HG03354 (cell line): ENCODE measurements at regions not wholly inside any gene's neighbourhood (a gene's known extent, or its start where the extent isn't known, plus 50 kb on each side); places are given as distances from the start of the nearest gene placed in this dataset.
"Not testable (repeated sequence)": the region's sequence is repeated elsewhere in the genome, so short reads cannot be mapped to it uniquely, and the experiment has no call there.

Experiments
- ATAC-seq: cut with Tn5 transposase; IDR thresholded peaks from one replicate; pipeline ENCODE4 v1.9.1; 2021; ENCODE audit warnings: mild to moderate bottlenecking; ENCODE audit not compliant: unreplicated experiment, poor library complexity, severe bottlenecking

GRCh38 chr12:125989696-125990095 lies 924.5 kb downstream of the AACS start:
- ATAC-seq, result no peak

DNA sequence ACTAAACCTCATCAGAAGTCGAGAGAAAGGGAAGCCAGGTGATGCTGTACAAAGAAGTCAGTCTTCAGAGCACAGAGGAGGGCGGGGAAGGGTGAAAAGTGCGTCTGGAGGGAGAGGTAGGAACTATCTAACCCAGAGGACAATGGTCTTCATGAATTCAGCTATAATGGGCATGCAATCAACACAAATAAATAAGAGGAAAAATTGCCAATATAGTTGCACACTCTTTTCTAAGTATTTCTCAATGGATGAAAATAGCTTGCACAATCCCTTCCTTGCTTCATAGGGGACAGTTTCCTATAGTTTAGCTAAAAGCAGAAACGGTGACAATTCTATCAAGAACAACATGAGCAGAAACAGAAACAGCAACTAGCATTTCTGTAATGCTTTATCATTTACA lies 931.2 kb downstream of the AACS start:
- no peak for ATAC-seq

GRCh38 chr12:125999628-126000027 lies 934.4 kb downstream of the AACS start:
- ATAC-seq, result no peak

GRCh38 chr12:126019385-126019784 lies 954.1 kb downstream of the AACS start:
- no peak for ATAC-seq

- no peak for ATAC-seq
Observed at GRCh38 chr12:126021675-126022074, 956.4 kb downstream of the AACS start.

- no peak for ATAC-seq
Observed at GRCh38 chr12:126027825-126028224, 962.6 kb downstream of the AACS start.

GRCh38 chr12:126030573-126030972 lies 965.3 kb downstream of the AACS start:
- no peak for ATAC-seq

DNA sequence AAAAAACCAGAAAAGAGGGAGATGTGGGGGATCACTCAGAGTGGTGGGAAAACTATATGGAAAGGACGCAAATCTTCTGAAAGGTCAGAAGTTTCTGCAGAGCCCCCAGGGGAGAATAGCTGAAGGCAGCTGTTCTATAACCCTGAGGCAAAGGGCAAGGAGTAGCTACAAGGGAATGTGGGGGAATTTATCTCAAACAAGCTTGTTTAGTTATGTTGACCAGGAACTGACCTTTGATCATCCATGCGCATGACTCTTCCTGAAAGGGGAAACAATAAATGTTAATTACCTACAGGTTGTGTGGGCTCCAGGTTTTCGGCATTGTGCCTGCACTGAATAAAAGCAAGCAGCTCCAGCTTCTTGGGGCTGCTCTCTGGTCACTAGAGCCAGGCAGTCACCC lies 968.5 kb downstream of the AACS start:
- no peak for ATAC-seq

GRCh38 chr12:126036348-126036747 lies 971.1 kb downstream of the AACS start:
- ATAC-seq, result no peak

- no peak for ATAC-seq
Observed at GRCh38 chr12:126038434-126038833, 973.2 kb downstream of the AACS start.

DNA sequence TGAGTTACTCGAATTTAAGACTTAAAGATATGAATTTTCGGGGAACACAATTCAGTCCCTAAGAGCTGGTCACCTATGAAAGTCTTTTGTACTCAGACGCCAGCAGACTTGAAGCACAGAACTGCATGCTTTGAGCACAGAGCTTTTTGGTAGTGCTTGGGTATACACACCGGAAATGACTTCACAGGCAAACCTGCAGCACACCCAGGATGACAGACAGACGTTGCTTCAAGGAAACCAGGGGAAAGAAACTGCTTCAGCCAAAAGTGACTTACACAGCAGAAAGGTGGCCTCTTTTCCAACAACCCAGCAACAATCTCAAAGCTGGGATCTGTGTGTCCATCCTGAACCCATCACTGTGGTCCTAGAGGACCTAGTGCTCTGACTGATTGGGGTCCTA lies 975.1 kb downstream of the AACS start:
- no peak for ATAC-seq

- ATAC-seq, result no peak
Observed at GRCh38 chr12:126042286-126042685, 977.1 kb downstream of the AACS start.

DNA sequence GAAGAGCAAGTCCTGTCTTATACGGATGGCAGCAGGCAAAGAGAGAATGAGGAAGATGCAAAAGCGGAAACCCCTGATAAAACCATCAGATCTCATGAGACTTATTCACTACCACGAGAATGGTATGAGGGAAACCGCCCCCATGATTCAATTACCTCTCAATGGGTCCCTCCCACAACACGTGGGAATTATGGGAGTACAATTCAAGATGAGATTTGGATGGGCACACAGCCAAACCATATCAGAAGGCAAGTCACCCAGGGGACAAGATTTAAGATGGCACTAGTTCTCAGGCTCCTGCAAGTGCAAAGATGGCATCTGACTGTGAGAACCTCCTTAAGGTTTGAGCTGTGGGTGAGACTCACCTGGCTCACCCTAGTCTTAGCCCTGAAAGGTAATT lies 984.3 kb downstream of the AACS start:
- not testable (repeated sequence) for ATAC-seq

GRCh38 chr12:126051611-126052107 lies 986.4 kb downstream of the AACS start:
- ATAC-seq, result no peak

- no peak for ATAC-seq
Observed at GRCh38 chr12:126055521-126055920, 990.3 kb downstream of the AACS start.

DNA sequence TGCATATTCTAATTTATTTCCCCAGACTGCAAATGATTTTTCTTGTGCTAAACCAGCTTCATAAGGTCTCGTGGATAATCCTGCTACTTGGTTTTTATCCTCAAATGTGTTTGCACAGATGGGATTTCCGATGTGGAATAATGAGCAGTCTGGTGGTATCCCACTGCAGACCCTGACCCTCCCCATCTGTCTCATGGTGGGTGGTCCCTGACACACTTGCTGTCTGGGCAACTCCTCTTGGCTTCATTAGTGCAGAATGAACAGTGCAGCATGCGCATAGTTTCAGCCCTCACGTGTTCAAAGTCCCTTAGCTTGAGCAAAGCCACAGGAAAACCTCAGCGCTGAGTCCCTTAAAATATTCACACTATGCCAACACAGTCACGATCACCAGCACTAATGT lies 996.5 kb downstream of the AACS start:
- ATAC-seq, result no peak

DNA sequence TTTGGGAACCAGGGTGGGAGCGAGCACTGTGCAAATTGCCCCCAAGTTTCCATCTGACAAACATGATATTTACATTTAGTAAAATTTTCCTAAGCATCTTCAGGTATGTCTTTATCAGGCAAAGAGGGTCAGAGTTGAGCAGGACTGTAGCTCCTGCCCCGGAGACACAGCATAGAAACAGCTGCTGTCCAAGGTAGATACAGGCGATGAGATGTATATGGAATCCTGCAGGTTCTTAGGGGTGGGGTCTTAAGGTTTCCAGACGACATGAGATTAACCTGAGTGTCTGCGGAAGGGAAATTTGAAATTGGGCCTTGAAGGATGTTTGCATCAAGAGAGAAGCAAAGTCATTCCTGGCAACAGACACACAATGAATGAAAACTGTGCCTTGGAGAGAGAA lies 998.8 kb downstream of the AACS start:
- ATAC-seq, result no peak

DNA sequence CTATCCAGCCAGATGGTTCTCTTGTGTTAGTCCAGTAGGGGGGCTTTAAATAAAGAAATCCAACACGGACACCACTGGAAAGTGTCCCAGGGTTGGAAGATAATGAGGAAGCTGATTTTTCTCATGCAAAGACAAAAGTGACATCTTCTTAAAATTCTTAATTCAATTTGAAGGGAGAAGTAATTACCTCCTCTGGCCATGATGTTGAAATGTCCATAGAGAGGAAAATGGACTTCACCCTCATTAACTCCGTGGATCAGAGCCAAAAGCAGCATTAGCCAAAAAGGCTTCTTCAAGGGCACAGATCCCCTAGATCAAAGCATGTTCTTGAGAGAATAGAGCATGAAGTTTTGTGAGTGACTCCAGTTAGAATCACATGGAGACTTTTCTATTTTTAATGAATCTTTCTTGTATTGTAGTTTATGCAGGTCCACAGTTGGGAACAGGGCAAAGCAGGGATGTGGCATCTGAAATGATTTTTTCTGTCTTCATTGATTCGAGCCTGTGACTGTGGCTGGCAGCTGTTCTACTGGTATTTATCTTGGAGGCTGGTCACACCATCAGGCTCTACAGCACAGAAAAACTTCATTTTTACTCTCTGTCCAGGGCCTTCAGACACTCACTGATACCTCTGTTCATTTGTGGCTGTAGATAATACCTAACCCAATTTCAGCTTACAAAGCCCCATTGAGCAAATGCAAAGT lies 1002.5 kb downstream of the AACS start:
- ATAC-seq, result no peak

DNA sequence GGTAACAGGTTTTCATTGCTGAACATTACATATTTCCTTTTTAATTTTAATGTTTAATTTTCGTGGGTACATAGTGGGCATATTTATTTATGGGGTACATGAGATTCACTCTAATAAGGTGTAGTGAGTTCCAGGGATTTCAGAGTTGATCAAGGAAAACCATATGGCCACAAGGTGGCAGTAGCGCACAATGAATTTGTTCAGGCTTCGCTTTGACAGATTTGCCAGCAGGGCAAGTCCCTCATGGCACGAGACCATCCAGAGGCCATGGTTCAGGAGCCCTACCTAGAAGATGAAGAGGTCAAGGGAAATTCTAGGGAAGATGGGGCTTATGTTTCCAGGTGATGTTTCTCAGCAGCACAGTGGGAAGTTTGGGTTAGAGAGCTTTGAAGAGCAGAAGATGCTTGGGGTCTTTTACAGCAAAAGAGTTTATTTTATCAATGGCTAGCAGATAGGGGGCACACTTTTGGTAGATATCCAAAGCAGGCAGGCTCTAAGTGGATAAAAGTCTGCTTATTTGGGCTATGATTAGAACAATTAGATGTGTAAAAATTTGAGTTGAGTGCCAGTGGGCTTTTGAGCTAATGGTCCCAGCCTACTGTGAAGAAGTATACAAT lies 1004.4 kb downstream of the AACS start:
- ATAC-seq, result no peak

- no peak for ATAC-seq
Observed at GRCh38 chr12:126076515-126076914, 1011.3 kb downstream of the AACS start.

DNA sequence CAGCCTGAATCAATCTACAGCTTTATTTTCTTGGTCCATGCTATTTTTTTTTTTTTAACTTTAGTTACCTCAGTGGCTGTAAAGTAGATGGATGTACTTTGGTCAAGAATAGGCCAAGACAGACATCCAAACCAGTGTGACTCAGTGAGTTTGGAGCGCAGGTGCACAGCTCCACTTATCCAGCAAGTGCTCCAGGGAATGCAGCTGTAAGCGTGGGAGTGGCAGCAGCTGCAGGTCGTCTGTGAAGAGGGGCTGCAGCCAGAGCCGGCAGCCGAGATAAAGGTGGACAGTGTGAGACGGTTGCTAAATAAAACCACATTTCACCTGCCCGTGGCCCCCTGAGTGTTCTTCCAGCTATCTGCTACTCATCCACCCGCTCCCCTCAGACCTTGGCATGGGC lies 1018.7 kb downstream of the AACS start:
- ATAC-seq, result no peak

DNA sequence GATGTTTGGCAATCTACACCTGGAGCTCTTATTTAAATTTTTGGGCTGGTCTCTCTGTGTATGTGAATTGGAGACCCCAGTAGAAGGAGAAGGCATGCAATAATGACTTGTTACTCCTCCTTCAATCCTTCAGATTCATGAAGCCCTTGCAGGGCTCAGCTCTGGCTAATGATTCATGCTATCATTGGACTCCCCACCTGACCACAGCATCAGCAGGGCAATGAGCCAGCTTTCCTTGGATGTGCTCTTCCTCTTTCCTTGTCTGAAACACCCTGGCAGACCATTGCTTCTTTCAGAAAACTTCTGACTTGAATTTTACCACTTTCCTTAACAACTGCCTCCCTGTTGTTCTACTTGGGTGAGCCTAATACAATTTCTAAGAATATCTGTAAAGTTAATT lies 1019.2 kb downstream of the AACS start:
- no peak for ATAC-seq
